Breast epithelium (tissue), 3 donors: ENCODE measurements at regions not wholly inside any gene's neighbourhood (a gene's known extent, or its start where the extent isn't known, plus 50 kb on each side); places are given as distances from the start of the nearest gene placed in this dataset.

ENCODE experiments used
- CTCF ChIP-seq, 3 donors: fragments of 450-650 bp; IDR thresholded peaks; one replicate each; pipeline ENCODE4 v1.5.1; 2016 to 2017; ENCODE audit warnings: antibody characterized with exemption in 3 of 3, mild to moderate bottlenecking in 3 of 3, moderate library complexity in 3 of 3
- POLR2A ChIP-seq: fragments of 450-650 bp; IDR thresholded peaks from one replicate; pipeline ENCODE4 v1.6.1; 2016; ENCODE audit warnings: antibody characterized with exemption, mild to moderate bottlenecking, moderate library complexity

GRCh38 chrX:124254611-124255010 is 77.8 kb upstream of the TEX13D start:
- TF ChIP-seq POLR2A = no peak
- TF ChIP-seq CTCF (IDR thresholded peaks at IDR 0.05) = no peak
